Fibroblast of mammary gland (primary cell): ENCODE measurements at regions not wholly inside any gene's neighbourhood (a gene's known extent, or its start where the extent isn't known, plus 50 kb on each side); places are given as distances from the start of the nearest gene placed in this dataset.

Experiments
- DNase-seq: peaks from one replicate; pipeline ENCODE4 v3.0.0-alpha.2; 2010; ENCODE audit warnings: low read depth
- H3K4me3 ChIP-seq: 2 replicates; pipeline ENCODE4 v1.5.1; 2011; ENCODE audit warnings: low read depth, mild to moderate bottlenecking, low read length, moderate library complexity; ENCODE audit not compliant: control insufficient read depth
- CTCF ChIP-seq: conservative IDR thresholded peaks from 2 replicates; pipeline ENCODE4 v1.5.1; 2011; ENCODE audit warnings: low read depth, low read length, inconsistent platforms; ENCODE audit not compliant: control insufficient read depth, insufficient read depth

- TF ChIP-seq CTCF: no peak
- no peak overlapping the region for H3K4me3 ChIP-seq
- no peak for DNase-seq
Observed at GRCh38 chr22:22796724-22797123, 90.9 kb upstream of the IGLL5 start.

DNA sequence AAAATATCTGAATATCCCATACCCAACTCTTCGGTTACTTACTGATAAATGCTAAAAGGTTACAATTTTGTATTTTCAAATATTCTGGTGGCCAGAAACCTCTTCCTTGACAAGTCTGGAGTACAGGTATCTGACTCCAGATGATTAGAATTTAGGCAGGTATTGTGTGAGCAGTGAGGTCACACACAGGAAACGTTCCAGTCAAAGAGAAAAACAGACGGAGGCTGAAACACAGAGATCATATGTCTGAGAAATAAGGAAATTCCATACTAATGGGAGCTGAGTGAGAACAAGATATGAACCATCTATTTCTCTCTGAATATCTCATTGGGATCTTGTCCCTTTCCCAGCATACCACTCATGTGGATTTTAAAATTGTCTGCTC, 89.4 kb upstream of the IGLL5 start:
- no peak overlapping the region for H3K4me3 ChIP-seq
- DNase-seq: no peak
- no peak for TF ChIP-seq CTCF

DNA sequence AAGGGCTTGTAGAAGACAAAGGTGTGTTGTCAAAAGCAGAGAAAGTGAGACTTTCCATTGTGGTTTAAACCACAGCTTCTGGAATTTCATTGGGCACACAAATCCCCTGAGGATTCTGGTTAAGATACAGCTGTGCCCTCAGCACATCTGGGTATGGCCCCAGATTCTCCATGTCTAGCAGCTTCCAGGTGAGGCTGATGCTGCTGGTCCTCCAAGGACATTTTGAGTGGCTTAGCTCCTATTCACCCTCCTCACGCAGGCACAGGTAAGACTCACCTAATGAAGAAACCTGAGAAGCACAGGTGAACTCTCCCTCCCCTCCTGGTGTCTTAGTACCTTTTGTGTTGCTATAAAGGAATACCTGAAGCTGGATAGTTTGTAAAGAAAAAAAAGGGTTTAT, 88.9 kb upstream of the IGLL5 start:
- H3K4me3 ChIP-seq: no peak overlapping the region
- no peak for TF ChIP-seq CTCF
- no peak for DNase-seq

DNA sequence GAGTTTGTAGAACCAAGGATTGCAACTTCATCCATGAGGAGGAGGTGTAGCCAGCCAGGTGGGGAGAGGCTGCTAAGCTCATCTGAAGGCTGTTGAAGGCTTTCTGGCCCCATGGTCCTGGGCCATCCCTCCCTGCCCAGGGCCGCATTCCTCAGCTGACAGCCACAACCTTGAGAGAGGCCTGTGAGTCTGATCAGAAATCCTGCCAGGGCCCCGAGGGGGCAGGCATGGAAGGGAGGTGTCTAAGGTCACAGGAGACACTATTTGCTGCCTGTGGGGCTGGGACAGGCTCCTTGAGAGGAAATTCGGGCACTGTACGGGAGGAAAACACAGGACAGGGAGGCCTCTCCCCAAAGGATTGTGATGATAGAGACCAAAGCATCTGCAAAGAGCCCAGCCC, 88.1 kb upstream of the IGLL5 start:
- no peak for TF ChIP-seq CTCF
- no peak overlapping the region for H3K4me3 ChIP-seq
- DNase-seq: no peak

- peak; percentile 57 for DNase-seq
- no peak overlapping the region for H3K4me3 ChIP-seq
- no peak for TF ChIP-seq CTCF
Observed at GRCh38 chr22:22800716-22801115, 86.9 kb upstream of the IGLL5 start.

GRCh38 chr22:22802339-22802970, 85.2 kb upstream of the IGLL5 start:
- no peak overlapping the region for H3K4me3 ChIP-seq
- peak; percentile 14 for DNase-seq
- TF ChIP-seq CTCF: peak; percentile 40
